Brain pericyte (primary cell): ENCODE measurements at regions not wholly inside any gene's neighbourhood (a gene's known extent, or its start where the extent isn't known, plus 50 kb on each side); places are given as distances from the start of the nearest gene placed in this dataset.
A peak's percentile ranks its signal among the peaks of the same experiment; 100 is the strongest.

ENCODE experiments used
- DNase-seq: peaks from one replicate; pipeline ENCODE4 v3.0.0-alpha.2; 2012; ENCODE audit warnings: low read depth, low spot score

GRCh38 chr11:105233285-105233684 lies 93.7 kb upstream of the CARD18 start:
- no peak for DNase-seq

DNA sequence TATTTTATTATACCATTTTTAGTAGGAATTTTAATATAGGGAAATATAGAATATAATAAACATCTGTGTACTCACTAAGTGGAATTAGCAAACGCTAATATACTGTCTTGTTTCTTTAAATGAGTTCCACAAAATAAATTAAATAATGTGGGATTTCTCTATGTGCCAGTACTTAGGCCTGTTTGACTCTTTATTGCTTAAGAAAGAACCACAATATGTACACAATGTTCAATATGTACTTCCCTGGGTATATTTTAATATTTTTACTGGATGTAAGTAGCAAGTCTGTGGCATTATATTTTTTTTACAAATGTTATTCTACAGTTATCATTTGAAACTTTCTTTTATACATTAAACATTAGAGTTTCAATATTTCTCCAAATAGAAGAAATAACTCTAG lies 92.5 kb upstream of the CARD18 start:
- DNase-seq = no peak

- no peak for DNase-seq
These were observed 91.0 kb upstream of the CARD18 start for GRCh38 chr11:105230586-105230985.

GRCh38 chr11:105229761-105230160 lies 90.2 kb upstream of the CARD18 start:
- DNase-seq = no peak

GRCh38 chr11:105229257-105229656 lies 89.7 kb upstream of the CARD18 start:
- DNase-seq = no peak

DNA sequence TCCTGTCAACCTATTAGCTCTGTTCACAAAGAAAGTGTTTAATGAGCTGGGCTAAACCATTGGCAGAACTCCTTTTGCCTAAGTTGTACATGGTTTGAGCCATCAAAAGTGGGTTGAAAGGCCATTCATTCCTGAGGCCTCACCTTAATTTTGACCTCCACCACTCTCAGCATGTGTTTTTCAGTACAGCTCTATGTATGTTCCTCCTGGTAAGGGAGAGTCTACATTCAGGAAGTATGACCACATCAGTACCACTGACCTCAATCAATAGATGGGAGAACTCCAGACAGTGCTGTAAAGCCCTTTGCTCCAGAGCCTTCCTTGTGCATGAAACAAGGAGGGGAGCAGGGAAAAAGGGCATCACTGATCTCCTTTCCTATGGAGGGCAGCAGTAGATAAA lies 87.8 kb upstream of the CARD18 start:
- no peak for DNase-seq

GRCh38 chr11:105226766-105227165 lies 87.2 kb upstream of the CARD18 start:
- no peak for DNase-seq

DNA sequence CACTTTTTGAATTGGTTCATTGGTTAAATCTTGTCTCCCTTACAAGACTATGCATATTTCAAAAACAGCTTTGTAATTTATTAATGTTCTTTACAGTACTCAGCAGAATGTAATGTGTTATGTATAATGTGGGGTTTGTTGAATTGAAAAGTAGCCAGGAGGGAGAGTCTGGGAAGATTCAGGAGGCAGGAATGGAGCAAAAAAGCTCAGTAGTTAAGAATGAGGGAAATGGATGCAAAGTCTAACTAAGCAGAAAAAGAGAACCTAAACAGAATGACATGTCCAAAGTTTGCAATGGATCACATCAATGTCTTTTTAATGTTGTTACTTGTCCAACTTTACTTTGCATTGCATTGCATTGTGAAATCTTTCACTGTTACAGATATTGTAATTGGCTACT lies 86.5 kb upstream of the CARD18 start:
- no peak for DNase-seq

- DNase-seq = no peak
These were observed 85.1 kb upstream of the CARD18 start for GRCh38 chr11:105224482-105225253.

GRCh38 chr11:105220121-105220520 lies 80.6 kb upstream of the CARD18 start:
- no peak for DNase-seq

- DNase-seq = no peak
These were observed 80.1 kb upstream of the CARD18 start for GRCh38 chr11:105219670-105220069.

DNA sequence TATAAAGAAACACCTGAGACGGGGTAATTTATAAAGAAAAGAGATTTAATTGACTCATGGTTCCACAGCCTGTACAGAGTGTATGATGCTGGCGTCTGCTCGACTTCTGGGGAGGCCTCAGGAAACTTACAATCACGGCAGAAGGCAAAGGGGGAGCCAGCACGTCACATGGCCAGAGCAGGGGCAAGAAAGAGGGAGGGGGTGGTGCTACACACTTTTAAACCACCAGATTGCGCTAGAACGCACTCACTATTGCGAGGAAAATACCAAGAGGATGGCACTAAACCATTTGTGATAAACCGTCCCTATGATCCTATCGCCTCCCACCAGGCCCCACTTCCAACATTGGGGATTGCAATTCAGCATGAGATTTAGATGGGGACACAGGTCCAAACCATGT lies 79.7 kb upstream of the CARD18 start:
- no peak for DNase-seq

DNA sequence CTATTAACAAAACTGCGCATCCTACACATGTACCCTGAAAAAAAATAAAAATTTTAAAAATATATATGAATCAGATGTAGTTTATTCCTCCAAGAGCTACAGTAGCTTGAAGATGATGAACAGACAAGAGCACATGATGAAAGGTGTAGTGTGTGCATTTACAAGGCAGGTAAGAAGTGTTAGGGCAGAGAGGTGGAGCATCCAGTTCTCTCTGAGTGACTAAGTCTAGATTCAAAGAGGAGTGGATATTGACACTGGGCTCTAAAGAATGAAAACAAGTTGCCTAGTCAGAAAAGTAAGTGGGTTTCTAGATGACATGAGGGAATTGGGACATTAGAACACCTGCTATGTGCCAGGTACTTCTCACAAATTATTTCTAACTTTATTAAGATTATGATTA lies 76.0 kb upstream of the CARD18 start:
- DNase-seq = no peak

DNA sequence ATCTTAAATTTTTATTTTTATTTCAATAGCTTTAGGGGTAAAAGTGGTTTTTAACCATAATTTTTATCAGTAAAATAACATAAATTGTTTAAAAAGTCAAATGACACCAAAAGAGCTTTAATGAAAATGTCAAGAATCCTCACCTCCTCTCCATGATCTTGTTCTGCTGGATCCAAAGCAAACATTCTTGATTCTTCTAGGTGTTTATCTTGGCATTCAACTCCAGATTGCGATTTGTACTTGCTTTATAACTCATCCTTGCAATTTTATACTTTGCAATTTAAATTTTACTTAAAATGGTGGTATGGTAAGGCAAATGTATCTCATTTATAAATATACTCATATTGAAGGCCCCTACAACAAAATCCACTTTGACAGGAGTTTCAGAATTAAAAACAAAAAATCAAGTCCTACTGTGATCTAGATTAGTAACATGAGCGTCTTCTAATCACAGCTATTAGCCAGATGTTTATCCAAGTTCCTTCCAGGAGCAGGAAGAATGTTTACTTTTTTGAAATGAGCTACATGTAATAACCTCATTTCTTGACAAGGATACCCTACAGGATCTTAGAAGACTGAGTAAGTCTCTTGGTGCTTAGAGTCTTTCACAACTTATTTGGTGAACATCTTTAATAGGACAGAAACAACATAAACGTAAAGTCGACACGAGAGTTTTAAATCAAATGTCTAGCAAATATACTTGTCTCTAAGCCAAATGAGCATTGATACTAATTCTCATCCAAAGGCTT lies 72.4 kb upstream of the CARD18 start:
- DNase-seq = peak; percentile 59

DNA sequence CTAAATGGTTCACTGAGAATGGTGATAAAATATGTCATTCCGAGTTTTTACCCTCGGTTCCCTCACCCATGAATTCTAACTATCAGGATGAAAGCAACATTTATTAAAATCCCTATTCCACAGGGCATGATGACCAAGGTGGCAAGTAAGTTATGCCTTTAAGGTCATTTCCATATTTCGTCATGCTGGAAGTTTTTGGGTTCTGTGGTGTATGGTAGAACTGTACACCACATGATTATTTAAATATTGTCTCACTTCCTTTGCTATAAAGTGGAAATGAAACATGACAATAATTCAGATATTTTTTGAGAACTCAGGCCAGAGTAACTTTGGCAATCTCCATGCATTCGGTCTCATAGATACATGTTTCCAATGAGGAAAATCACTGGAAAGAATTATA lies 68.5 kb upstream of the CARD18 start:
- no peak for DNase-seq

- no peak for DNase-seq
These were observed 67.1 kb upstream of the CARD18 start for GRCh38 chr11:105206633-105207032.

- no peak for DNase-seq
These were observed 65.1 kb upstream of the CARD18 start for GRCh38 chr11:105204636-105205035.

DNA sequence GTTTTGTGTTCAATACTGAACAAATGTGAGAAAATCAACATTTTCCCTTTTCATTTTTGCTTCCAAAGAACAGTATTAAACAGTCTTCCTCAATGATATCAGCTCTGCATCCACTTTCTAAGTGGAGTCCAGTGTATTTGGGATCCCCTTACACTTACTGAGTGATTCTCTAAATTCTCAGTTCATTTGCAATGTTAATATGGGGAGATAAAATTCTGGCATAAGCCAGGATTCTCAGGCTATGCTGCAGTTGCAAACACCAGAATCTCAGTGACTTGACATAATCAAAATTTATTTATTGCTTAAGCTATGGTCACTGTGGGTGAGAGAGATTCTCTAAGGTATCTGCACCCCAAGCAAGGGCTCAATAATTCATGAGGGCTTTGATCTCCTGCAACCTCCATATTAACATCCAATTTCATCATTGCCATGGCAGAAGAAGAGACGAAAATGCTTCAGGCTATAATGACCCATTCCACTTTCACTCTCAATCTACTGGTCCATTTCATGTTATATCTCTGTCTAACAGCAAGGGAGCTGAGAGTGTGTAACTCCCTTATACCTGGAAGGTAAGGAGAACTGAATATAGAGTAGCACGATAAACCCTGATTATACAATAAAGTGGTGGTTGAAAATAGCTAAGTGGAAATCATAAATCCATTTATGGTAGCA lies 64.1 kb upstream of the CARD18 start:
- no peak for DNase-seq

- no peak for DNase-seq
These were observed 63.4 kb upstream of the CARD18 start for GRCh38 chr11:105202844-105203548.

DNA sequence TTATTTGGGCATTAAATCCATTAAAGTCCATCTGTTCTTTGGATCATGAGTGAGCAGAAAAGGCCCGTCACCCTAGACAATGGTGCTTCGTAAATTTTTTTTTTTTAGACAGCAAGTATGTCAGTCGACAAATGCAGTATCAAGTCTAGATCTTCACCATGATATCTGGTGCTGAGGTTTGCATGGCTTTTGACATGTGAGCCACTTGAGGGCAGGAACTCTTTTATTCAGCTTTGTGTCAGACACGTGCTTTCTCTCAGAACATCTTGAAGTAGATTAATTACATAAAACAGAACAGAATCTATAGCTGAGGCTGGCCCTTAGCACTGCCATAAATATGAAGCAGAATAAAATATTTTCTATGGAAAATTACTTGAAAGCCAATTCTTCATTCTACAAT lies 62.9 kb upstream of the CARD18 start:
- no peak for DNase-seq

DNA sequence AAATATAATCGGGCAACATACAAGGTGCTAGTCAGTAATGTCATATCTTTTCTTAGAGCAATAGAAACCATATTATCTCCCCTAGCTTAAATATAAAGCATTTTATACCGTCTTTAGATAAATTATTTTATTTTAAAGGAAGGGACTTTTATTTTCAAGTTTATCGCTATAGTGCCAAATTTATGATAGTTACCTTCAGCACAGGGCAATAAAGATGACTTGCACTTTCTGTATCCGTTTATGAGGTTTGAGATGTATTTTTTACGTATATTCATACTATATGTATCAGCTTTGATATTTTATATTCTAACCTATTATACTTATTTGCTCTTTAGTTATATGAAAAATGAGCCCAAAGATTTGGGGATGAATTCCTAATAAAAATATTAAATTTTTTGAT lies 61.6 kb upstream of the CARD18 start:
- DNase-seq = no peak
